ENCODE measurements at regions not wholly inside any gene's neighbourhood (a gene's known extent, or its start where the extent isn't known, plus 50 kb on each side); places are given as distances from the start of the nearest gene placed in this dataset.
"Not testable (repeated sequence)": the region's sequence is repeated elsewhere in the genome, so short reads cannot be mapped to it uniquely, and the experiment has no call there.

DNA sequence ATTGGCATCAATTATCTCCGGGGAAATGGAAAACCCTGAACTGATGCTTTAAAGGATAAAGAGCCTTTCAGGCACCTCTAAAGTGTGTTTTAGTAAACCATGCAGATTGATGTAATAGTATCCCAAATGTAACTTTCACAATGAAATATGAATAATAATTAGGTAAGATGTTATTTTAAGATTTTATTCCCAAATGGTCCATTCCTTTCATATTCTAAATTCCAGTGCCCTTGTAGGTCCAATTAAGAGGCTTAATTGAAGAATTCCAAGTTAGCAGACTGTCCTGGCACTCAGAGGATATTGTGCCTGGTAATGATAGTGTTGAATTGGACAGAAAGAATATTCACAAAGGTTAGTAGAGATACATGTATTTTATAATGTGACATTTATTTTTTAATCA, 352.5 kb upstream of the NUDT12 start:
- DNase-seq: no peak

GRCh38 chr5:103910786-103911185, 348.2 kb upstream of the NUDT12 start:
- no peak for DNase-seq

DNA sequence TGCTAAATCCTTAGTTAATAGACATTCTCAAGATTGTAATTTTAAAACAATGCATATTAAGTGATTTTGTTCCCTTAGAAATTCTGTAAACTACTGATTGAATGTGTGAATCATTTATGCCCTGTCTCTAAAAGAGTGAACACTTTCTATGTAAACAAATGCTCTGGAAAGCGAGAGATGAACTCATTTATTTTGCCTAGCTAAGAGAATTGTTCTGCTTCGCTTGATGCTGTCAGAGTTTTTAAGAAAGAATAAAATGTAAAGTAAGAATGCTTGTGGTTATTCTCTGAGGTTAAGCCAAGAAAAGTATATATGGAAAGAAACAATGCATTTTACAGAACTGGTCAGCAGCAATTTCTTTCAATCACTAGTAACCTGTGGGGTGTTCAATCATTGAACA, 347.4 kb upstream of the NUDT12 start:
- no peak for DNase-seq

- DNase-seq: no peak
These were observed 346.8 kb upstream of the NUDT12 start for GRCh38 chr5:103909391-103909790.

GRCh38 chr5:103908336-103909080, 345.9 kb upstream of the NUDT12 start:
- no peak for DNase-seq

- DNase-seq: no peak
These were observed 344.4 kb upstream of the NUDT12 start for GRCh38 chr5:103907001-103907400.

DNA sequence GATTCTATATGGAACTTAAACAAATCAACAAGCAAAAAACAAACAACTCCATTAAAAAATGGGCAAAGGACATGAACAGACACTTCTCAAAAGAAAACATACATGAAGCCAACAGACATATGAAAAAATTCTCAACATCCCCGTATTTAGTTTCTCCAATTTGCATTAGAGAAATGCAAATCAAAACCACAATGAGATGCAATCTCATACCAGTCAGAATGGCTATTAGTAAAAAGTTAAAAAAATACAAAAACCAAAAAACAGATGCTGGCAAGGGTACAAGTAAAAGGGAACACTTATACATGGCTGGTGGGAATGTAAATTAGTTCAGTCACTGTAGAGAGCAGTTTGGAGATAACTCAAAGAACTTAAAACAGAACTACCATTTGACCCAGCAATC, 342.1 kb upstream of the NUDT12 start:
- DNase-seq: no peak

GRCh38 chr5:103902893-103903292, 340.3 kb upstream of the NUDT12 start:
- no peak for DNase-seq

GRCh38 chr5:103901885-103902284, 339.3 kb upstream of the NUDT12 start:
- no peak for DNase-seq

DNA sequence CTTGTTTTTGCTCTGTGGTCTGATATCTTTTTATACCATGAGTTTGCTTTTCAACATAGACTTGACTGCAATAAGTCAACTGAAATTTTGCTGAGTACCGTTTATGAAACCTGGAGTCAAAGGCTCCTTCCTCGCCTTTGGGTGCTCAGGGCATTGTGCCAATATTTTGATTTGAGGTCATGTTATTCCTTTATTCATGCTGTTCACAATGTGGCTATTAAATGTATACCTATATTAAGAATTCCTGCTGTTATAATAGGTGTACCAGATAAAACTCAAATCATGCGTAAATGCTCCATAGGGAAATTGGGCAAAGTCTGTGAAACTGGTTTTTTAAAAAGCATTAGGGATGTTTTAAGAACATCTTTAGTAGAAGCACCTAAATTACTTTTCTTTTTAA, 334.0 kb upstream of the NUDT12 start:
- no peak for DNase-seq

DNA sequence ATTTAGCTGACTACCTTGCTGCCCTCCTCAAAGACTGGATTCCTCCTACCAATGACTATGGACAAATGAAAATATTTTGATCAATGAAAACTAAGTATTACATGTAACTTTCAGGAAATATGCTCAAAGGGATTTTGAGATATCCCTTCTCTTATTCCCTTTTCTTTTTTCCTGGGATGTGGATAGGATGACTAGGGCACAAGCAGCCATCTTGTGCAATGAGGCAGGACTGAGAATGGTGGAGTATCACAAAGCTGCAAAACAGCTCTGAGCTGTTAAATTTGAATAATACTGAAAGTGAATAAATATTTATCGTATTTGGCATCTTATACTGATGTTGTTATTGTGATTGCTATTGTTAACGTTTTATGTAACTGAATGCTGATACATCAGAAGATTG, 333.1 kb upstream of the NUDT12 start:
- no peak for DNase-seq

- DNase-seq: peak; percentile 34 to 58
These were observed 332.3 kb upstream of the NUDT12 start for GRCh38 chr5:103894882-103895281.

GRCh38 chr5:103891151-103891550, 328.6 kb upstream of the NUDT12 start:
- DNase-seq: peak; percentile 11 to 92

DNA sequence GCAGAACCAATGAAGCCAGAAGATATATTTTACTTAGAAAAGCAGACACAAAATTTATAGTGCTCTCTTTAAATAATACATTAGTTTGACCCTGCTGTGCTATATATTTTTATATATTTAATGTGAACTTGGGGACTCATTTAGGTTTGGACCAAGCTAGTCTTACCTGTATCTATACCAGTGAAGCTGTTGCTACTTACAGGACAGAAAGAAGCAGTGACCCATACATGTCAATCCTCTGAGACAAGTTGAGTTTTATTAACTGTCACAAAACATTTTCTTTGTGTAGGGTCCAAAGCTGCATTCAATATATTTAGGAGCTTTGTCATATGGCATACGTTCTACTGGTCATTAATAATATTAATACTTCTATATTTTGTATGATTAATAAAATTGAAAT, 327.7 kb upstream of the NUDT12 start:
- DNase-seq: peak in 1 of 2 donors; percentile 23

GRCh38 chr5:103889500-103890209, 327.1 kb upstream of the NUDT12 start:
- no peak for DNase-seq

DNA sequence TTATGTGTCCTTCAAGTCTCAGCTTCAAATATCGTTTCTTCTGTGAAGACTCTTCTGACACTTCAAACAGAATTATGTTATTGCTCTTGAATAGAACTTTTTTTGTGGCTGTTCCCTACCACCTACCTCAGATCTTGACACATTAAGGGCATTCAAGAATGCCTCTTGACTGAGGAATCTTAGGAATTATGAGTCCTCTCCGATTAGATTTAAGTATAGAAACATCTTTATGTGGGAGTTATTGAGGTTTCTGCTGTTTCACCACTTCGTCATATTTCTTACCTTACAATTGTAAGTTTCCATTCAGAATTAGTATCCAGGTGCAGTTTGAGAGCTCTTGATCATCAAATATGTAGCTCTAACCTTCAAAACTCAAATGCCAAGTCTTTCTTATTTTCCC, 324.2 kb upstream of the NUDT12 start:
- no peak for DNase-seq

DNA sequence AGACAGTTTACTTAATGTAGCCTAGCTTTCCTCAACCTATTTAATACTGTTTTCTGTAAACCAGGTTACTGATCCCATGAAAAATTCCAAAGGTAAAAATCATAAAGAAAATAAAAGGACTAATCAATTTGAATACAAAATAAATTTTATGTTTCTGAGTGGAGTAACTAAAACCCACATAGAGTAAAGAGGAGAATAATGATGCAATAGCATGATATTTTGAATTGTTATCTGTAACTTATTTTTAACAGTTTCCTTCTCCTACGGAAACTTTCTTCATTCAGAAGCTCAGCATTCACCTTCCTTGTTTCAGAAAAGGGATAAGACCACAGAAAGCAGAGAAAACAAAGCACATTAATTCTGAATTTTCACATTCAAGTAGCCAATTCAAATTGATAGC, 320.6 kb upstream of the NUDT12 start:
- DNase-seq: no peak

DNA sequence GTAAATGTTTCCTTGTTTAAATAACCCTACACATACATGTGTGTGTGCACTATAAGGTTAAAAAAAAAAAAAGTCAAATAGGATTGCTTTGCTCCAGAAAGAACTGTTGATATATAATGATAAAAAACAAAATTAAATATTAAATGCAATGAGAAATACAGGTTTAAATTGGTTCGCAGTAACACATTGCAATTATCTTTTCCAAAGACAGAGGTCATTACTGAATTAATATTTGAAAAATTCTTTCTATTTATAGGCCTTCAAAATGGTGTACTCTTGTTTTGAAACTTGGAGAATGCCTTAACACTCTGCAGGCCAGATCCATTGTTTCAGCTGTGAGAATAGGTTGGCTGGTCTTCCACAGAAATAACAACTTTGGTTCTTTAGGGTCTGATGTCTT, 319.0 kb upstream of the NUDT12 start:
- no peak for DNase-seq

GRCh38 chr5:103867857-103868598, 305.4 kb upstream of the NUDT12 start:
- no peak for DNase-seq

DNA sequence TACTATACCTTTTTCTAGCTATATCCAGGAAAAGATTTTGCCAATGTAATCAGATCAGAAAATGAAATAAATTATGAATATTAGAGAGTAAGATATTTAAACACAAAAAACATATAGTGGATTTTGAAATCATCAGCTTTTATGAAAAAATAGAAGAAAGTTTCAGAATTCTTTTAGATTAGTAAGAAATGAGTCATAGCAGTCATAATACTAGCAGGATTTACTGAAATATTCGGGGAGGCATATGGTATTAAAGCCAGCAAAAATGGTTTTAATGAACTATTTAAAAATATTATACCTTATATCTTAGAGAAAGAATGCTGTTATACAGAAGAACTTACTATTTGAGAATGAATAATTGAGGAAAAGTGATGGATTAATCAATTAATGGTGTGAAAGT, 303.6 kb upstream of the NUDT12 start:
- no peak for DNase-seq

DNA sequence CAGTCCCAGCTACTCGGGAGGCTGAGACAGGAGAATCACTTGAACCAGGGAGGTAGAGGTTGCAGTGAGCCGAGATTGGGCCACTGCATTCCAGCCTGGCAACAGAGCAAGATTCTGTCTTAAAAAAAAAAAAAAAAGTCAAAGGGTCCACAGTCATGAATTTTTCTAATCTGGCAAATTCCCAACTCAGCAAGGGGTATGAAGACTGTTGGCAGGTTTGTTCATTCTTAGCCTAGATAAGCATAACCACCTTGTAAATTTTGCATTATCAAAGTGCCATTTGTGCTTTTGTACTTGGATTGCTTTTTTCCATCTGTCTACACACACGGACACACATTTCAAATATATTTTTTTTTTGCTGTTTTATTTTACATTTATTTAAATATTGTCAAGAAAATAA, 299.8 kb upstream of the NUDT12 start:
- DNase-seq: no peak

GRCh38 chr5:103860327-103860726, 297.7 kb upstream of the NUDT12 start:
- no peak for DNase-seq

DNA sequence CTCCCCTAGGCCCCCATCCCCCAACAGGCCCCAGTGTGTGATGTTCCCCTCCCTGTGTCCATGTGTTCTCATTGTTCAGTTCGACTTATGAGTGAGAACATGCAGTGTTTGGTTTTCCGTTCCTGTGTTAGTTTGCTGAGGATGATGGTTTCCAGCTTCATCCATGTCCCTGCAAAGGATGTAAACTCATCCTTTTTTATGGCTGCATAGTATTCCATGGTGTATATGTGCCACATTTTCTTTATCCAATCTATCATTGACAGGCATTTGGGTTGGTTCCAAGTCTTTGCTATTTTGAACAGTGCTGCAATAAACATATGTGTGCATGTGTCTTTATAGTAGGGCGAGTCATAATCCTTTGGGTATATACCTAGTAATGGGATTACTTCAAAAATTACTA, 295.8 kb upstream of the NUDT12 start:
- DNase-seq: not testable (repeated sequence)

DNA sequence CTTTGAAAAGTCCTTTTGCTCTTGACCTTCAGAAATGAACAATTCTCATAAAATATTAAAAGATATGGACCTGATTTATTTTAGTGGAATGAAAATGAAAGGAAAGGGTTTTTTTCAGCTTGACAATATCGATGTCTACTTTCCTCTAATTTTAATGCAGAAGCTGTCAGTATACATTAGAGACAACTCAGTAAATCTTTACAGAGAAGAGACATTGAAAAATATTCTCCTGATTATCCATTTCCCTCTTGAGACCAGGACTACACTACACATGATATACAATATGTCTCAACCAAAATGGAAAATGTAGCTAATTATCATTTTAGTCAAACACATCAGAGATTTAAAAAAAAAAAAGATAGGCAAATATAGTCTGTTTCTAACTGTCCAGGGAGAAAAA, 288.5 kb upstream of the NUDT12 start:
- no peak for DNase-seq

All from hippocampal formation (tissue), 2 donors.